C4-2B (cell line): ENCODE measurements at regions not wholly inside any gene's neighbourhood (a gene's known extent, or its start where the extent isn't known, plus 50 kb on each side); places are given as distances from the start of the nearest gene placed in this dataset.

ENCODE experiments used
- CTCF ChIP-seq: fragments of 450-650 bp; conservative IDR thresholded peaks from 2 replicates; pipeline ENCODE4 v1.5.1; 2017; ENCODE audit warnings: mild to moderate bottlenecking
- ZFX ChIP-seq: fragments of 450-650 bp; IDR thresholded peaks from 2 replicates; pipeline ENCODE4 v1.6.1; 2017

- TF ChIP-seq CTCF (no peak), ZFX (no peak)
Observed at GRCh38 chr7:114086914-114087652, 168.3 kb upstream of the PPP1R3A start.
